OCI-LY3 (cell line): ENCODE measurements at regions not wholly inside any gene's neighbourhood (a gene's known extent, or its start where the extent isn't known, plus 50 kb on each side); places are given as distances from the start of the nearest gene placed in this dataset.

Experiments used
- H2AFZ ChIP-seq: fragments of 200-600, 300-600 bp; shearing (Covaris generic); 2 replicates; pipeline ENCODE4 v1.6.0; 2014; ENCODE audit warnings: antibody characterized with exemption, low read depth, low read length
- H3K27ac ChIP-seq: fragments of 200-600, 300-600 bp; sonication (generic); 2 replicates; pipeline ENCODE4 v1.5.1; 2014; ENCODE audit warnings: mild to moderate bottlenecking, low read length, moderate library complexity, mixed read lengths
- H3K27me3 ChIP-seq: fragments of 200-600, 300-600 bp; sonication (generic); 2 replicates; pipeline ENCODE4 v1.6.1; 2014; ENCODE audit warnings: low read depth, low read length, mixed read lengths
- H3K36me3 ChIP-seq: fragments of 200-600, 300-600 bp; sonication (generic); replicated peaks from 2 replicates; pipeline ENCODE3; 2014; ENCODE audit warnings: low read depth, low read length, mixed read lengths
- H3K4me1 ChIP-seq: fragments of 300-600, 200-600 bp; sonication (generic); 2 replicates; pipeline ENCODE4 v1.6.1; 2014; ENCODE audit warnings: low read length, mixed read lengths
- H3K4me2 ChIP-seq: fragments of 200-600, 300-600 bp; sonication (generic); 2 replicates; pipeline ENCODE4 v1.6.1; 2014; ENCODE audit warnings: low read length, mixed read lengths
- H3K4me3 ChIP-seq: fragments of 300-600, 200-600 bp; sonication (generic); 2 replicates; pipeline ENCODE4 v1.5.1; 2014; ENCODE audit warnings: antibody characterized with exemption, mild to moderate bottlenecking, low read length, moderate library complexity
- H3K79me2 ChIP-seq: fragments of 300-600, 200-600 bp; shearing (Covaris generic); 2 replicates; pipeline ENCODE4 v1.6.1; 2014; ENCODE audit warnings: mild to moderate bottlenecking, low read length, mixed read lengths
- H3K9ac ChIP-seq: fragments of 300-600, 200-600 bp; shearing (Covaris generic); 2 replicates; pipeline ENCODE4 v1.6.0; 2014; ENCODE audit warnings: mild to moderate bottlenecking, low read length, moderate library complexity
- H3K9me3 ChIP-seq: fragments of 200-600, 300-600 bp; shearing (Covaris generic); 2 replicates; pipeline ENCODE4 v1.6.1; 2014; ENCODE audit warnings: low read length, mixed read lengths; ENCODE audit not compliant: insufficient read depth
- H4K20me1 ChIP-seq: fragments of 200-600, 300-600 bp; sonication (generic); 2 replicates; pipeline ENCODE4 v1.6.1; 2016; ENCODE audit warnings: low read length, mixed read lengths; ENCODE audit not compliant: insufficient read depth
- EZH2phosphoT487 ChIP-seq: fragments of 200-600 bp; shearing (Covaris generic); IDR thresholded peaks from 2 replicates; pipeline ENCODE4 v1.6.1; 2018; ENCODE audit warnings: antibody characterized with exemption, mixed run types, low read depth
- TF ChIP-seq, protein P1 (sequence below): fragments of 200-600, 300-600 bp; sonication (generic); IDR thresholded peaks from 2 replicates; pipeline ENCODE4 v1.5.1; 2014; ENCODE audit warnings: antibody characterized with exemption, low read length, low read depth

DNA sequence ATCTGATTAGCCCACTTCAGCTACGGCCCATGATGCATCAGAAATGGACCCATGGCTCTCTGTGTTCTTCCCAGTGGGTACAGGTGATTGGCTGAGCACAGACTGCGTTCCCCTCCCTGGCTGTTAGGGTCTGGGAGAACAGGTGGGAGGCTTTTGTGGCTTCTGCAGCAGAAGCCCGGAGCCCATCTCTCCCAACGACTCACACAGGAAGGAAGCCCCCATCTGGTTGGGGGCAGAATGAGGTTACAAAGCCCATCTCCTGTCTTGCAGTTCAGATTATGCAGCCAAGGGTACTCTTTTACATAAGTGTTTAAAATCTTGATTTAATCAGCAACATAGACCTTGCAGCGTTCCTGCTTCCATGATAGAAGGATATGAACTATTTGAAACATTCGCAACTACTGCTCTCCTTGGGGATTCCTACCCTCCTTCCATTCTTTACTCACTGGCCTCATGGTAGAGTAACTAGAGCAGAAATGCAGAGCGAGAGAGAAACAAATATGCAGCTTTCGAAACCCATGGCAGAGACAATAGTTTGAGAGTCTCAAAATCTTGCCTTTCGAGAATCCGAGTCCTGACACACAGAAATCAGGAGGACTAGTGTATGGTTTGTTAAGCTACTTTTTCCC lies 291.3 kb downstream of the TLE3 start:
- H3K9ac ChIP-seq = no peak overlapping the region
- H3K79me2 ChIP-seq = no peaks in the 10 kb centered on the region
- peaks cover 70% of the 10 kb centered on the region for H3K27me3 ChIP-seq
- H3K4me3 ChIP-seq = no peak overlapping the region
- H3K36me3 ChIP-seq = no peaks in the 10 kb centered on the region
- no peak overlapping the region for H2AFZ ChIP-seq
- H3K4me2 ChIP-seq = no peak overlapping the region
- no peak for TF ChIP-seq EZH2phosphoT487
- TF ChIP-seq, protein P1, sequence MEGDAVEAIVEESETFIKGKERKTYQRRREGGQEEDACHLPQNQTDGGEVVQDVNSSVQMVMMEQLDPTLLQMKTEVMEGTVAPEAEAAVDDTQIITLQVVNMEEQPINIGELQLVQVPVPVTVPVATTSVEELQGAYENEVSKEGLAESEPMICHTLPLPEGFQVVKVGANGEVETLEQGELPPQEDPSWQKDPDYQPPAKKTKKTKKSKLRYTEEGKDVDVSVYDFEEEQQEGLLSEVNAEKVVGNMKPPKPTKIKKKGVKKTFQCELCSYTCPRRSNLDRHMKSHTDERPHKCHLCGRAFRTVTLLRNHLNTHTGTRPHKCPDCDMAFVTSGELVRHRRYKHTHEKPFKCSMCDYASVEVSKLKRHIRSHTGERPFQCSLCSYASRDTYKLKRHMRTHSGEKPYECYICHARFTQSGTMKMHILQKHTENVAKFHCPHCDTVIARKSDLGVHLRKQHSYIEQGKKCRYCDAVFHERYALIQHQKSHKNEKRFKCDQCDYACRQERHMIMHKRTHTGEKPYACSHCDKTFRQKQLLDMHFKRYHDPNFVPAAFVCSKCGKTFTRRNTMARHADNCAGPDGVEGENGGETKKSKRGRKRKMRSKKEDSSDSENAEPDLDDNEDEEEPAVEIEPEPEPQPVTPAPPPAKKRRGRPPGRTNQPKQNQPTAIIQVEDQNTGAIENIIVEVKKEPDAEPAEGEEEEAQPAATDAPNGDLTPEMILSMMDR = no peak
- H3K27ac ChIP-seq = no peak overlapping the region
- H3K9me3 ChIP-seq = no peaks in the 10 kb centered on the region
- H4K20me1 ChIP-seq = no peaks in the 10 kb centered on the region
- H3K4me1 ChIP-seq = no peaks in the 10 kb centered on the region

DNA sequence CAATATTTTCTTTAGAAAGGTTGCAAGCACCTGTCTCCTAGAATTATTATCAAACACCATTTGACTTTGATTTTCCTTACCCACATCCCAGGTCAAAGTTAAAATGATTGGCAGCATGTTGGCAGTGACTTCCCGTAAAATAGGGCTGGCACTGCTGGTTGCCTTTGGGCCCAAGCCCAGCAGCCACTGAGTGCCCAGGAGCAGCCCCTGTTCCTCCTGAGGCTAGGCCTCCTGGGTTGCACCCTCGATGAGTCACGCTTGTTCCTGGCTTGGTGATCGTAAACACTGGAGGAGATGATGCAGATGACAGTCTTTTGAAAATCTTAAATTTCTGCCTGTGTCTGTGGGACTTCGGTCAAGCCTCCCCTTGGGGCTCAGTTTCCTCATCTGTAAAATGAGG lies 290.0 kb downstream of the TLE3 start:
- Histone ChIP-seq H3K4me2 (no peak overlapping the region), H3K27ac (no peak overlapping the region), H3K9me3 (no peaks in the 10 kb centered on the region), H2AFZ (no peak overlapping the region), H3K4me1 (no peaks in the 10 kb centered on the region), H3K4me3 (no peak overlapping the region), H3K27me3 (peaks cover 57% of the 10 kb centered on the region), H3K36me3 (no peaks in the 10 kb centered on the region), H3K9ac (no peak overlapping the region), H3K79me2 (no peaks in the 10 kb centered on the region), H4K20me1 (no peaks in the 10 kb centered on the region)
- TF ChIP-seq EZH2phosphoT487 = no peak
- TF ChIP-seq, protein P1 = no peak

DNA sequence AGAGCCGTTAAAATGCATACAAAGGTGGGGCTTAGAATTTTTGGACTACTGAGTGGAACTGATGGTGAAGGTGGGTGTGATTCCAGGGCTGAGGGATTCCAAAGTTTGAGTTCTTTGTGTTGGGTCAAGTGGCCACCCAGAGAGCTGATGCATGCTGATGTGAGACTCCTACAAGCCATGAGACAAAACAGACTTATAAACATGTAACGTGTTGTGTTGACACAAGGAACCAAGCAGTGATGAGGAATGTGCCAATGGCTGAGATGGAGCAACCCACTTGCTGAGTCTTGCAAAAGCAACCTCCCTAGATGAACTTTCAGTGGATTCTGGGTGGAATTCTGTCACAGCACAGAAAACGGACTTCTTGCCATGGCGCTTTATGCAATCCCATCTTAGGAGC lies 289.0 kb downstream of the TLE3 start:
- Histone ChIP-seq H3K9me3 (no peaks in the 10 kb centered on the region), H3K4me3 (no peak overlapping the region), H2AFZ (no peak overlapping the region), H3K79me2 (no peaks in the 10 kb centered on the region), H4K20me1 (no peaks in the 10 kb centered on the region), H3K27me3 (peaks cover 53% of the 10 kb centered on the region), H3K27ac (no peak overlapping the region), H3K36me3 (no peaks in the 10 kb centered on the region), H3K4me1 (no peaks in the 10 kb centered on the region), H3K9ac (no peak overlapping the region), H3K4me2 (no peak overlapping the region)
- no peak for TF ChIP-seq EZH2phosphoT487
- TF ChIP-seq, protein P1 = no peak

DNA sequence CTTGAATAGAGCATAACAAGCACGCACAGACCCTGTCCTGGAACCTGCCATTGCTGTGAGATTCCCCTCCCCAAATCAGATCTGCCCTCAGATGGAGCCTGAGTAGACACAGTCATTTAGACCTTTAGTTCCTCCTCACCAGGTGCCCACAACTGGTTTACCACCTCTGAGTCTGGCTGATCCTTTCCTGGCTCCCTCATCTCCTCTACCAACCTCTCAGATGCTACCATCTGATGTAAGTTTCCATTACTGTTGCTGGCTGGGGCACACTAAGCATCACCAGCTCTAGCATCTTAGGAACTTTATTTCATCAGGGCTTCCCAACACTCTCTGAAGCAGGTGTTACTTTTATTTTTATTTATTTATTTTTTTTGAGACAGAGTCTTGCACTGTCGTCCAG lies 288.3 kb downstream of the TLE3 start:
- H3K4me1 ChIP-seq = no peaks in the 10 kb centered on the region
- H3K27ac ChIP-seq = no peak overlapping the region
- TF ChIP-seq, protein P1 = no peak
- no peak for TF ChIP-seq EZH2phosphoT487
- H4K20me1 ChIP-seq = no peaks in the 10 kb centered on the region
- no peak overlapping the region for H3K4me3 ChIP-seq
- peaks cover 55% of the 10 kb centered on the region for H3K27me3 ChIP-seq
- H3K9me3 ChIP-seq = no peaks in the 10 kb centered on the region
- H3K79me2 ChIP-seq = no peaks in the 10 kb centered on the region
- no peaks in the 10 kb centered on the region for H3K36me3 ChIP-seq
- H2AFZ ChIP-seq = no peak overlapping the region
- no peak overlapping the region for H3K4me2 ChIP-seq
- H3K9ac ChIP-seq = no peak overlapping the region
